HL-60 (cell line): ENCODE measurements at regions not wholly inside any gene's neighbourhood (a gene's known extent, or its start where the extent isn't known, plus 50 kb on each side); places are given as distances from the start of the nearest gene placed in this dataset.

Source experiments
- CTCF ChIP-seq: IDR thresholded peaks from one replicate; pipeline ENCODE4 v1.5.1; 2011; ENCODE audit warnings: low read length, control low read depth, inconsistent platforms; ENCODE audit not compliant: insufficient read depth
- GABPA ChIP-seq: IDR thresholded peaks from 2 replicates; pipeline ENCODE4 v1.6.1; 2012; ENCODE audit warnings: low read depth
- POLR2AphosphoS5 ChIP-seq: IDR thresholded peaks from 2 replicates; pipeline ENCODE4 v1.6.1; 2012; ENCODE audit warnings: low read depth
- SPI1 ChIP-seq: IDR thresholded peaks from 2 replicates; pipeline ENCODE4 v1.6.1; 2012; ENCODE audit warnings: low read depth, mild to moderate bottlenecking, borderline replicate concordance

- TF ChIP-seq CTCF (no peak), POLR2AphosphoS5 (no peak), SPI1 (no peak), GABPA (no peak)
Observed at GRCh38 chr16:6753553-6753952, 579.1 kb upstream of the RBFOX1 start.
